Kasumi-1 (cell line): ENCODE measurements at regions not wholly inside any gene's neighbourhood (a gene's known extent, or its start where the extent isn't known, plus 50 kb on each side); places are given as distances from the start of the nearest gene placed in this dataset.

Source experiments
- DNase-seq, 2 experiments: peaks; one replicate each; lab custom pipeline; 2025; lab: John Stamatoyannopoulos, UW

DNA sequence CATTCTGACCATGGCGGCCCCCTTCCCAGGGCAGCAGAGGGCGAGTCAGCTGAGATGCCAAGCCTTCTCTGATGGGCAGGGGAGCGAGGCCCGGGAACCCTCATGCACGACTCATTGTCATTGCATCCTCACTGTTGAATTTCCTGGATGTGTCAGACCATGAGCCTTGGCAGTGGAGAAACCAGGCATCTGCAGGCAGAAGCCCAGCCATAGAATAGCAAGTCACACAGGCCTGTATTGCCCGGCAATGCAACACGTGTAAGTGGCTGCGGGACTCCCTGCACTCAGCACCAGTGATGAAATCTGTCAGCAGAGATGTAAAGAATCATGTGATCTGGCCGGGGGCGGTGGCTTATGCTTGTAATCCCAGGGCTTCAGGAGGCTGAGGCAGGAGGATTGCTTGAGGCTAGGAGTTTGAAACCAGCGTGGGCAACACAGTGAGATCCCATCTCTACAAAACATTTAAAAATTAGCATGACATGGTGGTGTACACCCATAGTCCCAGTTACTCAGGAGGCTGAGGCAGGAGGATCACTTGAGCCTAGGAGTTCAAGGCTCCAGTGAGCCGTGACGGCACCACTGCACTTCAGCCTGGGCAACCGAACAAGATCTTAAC lies 199.7 kb downstream of the KATNAL1 start:
- DNase-seq = peak in 1 of 2 experiments; percentile 19

GRCh38 chr13:30107121-30107520 lies 200.2 kb downstream of the KATNAL1 start:
- DNase-seq = peak; percentile 41

GRCh38 chr13:30105381-30105780 lies 202.0 kb downstream of the KATNAL1 start:
- no peak for DNase-seq

DNA sequence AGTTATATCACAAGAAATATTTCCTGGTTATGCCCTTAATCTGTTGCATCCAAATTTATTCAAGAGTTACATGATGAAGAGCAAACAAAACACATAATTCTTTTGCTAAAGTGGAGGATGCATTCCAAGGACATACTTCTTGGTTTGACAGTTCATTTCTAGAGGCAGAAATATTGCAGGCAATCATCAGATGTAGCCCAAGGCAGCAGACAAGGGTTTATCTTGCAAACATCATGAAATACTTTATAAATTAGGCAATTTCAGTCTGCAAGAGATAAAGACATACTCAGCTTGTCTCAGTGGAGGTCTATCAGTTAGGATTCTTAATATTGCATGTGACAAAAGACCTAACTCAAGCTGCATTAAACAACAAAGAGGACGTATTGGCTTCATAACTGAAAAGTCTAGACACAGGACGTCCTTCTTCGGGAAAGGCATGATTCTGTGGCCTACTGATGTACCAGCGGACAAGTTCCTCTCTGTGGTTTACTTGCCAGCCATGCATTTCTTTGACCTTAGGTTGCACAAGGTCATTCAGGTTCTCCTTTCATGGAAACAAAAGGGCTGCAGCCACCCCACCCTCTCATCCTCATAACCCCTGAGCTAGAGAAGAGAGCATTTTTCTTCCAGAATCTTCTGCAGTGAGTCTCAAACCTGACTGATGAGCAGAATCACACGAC lies 204.1 kb downstream of the KATNAL1 start:
- DNase-seq = peak; percentile 1 to 8

- DNase-seq = no peak
These were observed 207.1 kb downstream of the KATNAL1 start for GRCh38 chr13:30100226-30100625.

- DNase-seq = no peak
These were observed 209.7 kb downstream of the KATNAL1 start for GRCh38 chr13:30097701-30098100.

DNA sequence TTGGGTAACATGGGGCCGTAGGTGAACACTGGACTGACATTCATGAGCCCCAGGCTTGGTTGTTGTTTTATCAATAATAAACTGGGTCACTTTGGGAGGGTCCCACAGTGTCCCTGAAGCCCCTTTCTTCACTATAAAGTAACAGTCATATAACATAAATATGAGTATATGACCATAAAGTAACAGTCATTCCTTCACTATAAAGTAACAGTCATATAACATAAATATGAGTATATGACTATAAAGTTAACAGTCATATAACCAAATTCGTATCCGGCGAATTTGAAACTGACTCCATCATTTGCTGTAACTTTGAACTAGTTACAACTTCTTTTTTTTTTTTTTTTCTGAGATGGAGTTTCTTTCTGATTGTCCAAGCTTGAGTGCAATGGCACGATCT lies 210.3 kb downstream of the KATNAL1 start:
- no peak for DNase-seq

DNA sequence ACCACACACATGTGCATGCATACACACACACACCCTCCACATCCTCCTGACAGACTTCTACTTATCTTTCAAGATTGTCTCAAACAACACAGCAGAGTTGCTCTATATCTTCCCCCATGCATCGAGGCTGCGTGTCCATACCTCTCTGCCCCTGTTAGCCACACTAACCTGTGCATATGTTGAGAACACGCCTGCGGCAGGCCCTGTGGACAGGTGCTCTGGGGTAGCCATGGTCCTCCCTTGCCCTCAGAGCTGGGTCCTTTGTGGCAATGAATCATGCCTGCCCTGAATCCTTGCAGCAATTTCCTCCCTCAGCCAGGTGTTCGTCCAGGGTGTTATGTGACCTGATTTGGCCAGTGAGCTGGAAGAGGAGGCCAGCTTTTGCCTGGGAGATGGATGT lies 213.3 kb downstream of the KATNAL1 start:
- no peak for DNase-seq

GRCh38 chr13:30093236-30093635 lies 214.1 kb downstream of the KATNAL1 start:
- no peak for DNase-seq

- no peak for DNase-seq
These were observed 215.7 kb downstream of the KATNAL1 start for GRCh38 chr13:30091691-30092090.

DNA sequence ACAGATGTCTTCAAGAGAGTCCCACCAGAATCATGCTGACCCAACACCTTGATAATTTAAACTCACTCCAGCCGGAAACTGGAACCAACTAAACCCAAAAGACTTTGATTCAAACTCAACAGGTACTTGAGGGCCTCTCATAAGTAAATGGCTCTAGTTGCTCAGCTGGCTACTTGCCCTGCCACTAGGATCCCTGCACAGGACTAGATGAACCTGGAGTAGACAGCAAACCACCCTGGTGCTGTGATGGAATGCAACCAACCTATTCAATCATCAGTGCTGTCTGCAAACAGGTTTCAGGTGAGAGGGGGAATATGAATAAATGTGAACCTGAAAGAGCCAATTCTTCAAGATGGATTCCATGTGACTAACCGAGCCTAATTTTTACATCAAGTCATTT lies 216.3 kb downstream of the KATNAL1 start:
- DNase-seq = no peak

DNA sequence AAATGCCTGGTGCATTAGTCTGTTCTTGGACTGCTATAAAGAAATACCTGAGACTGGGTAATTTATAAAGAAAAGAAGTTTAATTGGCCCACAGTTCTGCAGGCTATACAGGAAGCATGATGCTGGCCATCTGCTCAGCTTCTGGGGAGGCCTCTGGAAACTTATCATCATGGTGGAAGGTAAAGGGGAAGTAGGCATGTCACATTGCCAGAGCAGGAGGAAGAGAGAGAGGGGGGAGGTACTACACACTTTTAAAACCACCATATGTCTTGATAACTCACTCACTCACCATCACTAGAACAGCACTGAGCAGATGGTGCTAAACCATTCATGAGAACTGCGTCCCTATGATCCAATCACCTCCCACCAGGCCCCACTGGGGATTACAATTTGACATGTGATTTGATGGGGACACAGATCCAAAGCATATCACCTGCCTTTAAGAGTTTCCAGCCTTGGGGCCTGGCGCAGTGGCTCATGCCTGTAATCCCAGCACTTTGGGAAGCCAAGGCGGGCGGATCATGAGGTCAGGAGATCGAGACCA lies 219.0 kb downstream of the KATNAL1 start:
- DNase-seq = peak; percentile 54 to 66

DNA sequence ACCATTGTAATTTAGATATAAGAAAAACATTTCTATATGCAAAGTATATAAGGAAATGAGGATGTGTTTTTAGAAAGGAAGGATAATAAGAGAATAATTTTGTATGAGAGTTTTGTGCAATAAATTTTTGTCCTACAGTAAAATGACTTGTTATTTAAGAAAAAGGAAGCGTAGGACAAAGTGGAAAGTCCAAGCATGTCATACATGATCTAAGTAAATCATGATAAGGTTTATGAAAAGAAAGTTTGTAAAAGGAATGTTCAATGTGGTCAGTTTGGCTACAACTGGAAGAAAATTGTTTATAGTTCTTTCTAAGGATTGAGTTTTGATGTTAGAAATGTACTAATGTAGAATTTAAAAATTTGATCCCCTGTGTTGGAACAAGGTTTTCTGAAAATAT lies 222.3 kb downstream of the KATNAL1 start:
- DNase-seq = no peak

DNA sequence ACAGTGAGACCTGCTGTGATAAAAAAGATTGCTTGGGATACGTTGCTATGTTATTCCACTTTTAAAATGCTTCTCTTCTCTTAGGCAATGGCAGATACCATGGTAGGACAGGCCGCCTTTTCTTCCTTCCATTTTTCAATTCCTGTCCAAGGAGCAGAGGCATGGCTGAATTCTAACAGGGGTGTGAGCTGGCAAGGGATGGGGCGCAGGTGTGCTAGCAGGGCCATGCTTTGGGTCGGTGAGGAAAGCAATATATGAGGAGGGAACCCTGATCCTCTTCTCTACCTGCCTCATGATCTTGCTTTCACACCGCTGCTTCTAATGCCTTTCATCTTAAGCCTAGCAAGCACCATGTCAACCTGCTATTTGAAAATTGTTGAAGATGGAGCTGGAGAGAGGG lies 225.0 kb downstream of the KATNAL1 start:
- no peak for DNase-seq

- no peak for DNase-seq
These were observed 226.0 kb downstream of the KATNAL1 start for GRCh38 chr13:30081331-30081730.

- no peak for DNase-seq
These were observed 227.8 kb downstream of the KATNAL1 start for GRCh38 chr13:30079501-30079900.

GRCh38 chr13:30078059-30078458 lies 227.6 kb upstream of the UBL3 start:
- DNase-seq = no peak

GRCh38 chr13:30077240-30077735 lies 226.9 kb upstream of the UBL3 start:
- no peak for DNase-seq

DNA sequence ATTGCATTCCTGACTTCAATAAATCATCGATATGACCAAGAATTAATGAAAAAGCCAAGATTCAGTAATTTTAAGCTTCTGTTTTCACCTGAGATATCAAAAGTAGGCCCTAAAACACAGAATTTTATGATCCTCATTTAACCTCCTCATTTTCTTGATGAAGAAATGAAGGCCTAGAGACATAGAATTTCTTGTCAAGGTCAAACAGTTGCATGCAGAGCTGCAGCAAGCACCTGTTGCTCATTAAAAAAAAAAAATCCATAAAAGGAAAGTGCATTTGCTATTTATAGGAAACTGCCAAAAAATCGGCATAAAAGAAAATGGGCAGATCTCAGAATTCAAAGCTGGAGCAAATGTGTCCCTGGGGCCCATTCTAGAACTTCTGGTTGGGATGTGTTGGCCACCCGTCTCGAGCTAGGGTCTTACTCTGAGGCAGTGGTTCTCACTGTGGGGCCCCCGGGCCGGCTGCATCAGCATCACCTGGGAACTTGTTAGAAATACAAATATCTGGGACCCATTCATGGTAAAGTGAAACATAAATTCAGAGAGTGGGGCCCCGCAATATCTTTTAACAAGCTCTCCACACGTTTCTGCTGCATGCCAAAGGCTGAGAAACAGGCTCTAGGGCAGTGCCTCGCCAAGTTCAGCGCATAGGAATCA lies 224.7 kb upstream of the UBL3 start:
- no peak for DNase-seq

DNA sequence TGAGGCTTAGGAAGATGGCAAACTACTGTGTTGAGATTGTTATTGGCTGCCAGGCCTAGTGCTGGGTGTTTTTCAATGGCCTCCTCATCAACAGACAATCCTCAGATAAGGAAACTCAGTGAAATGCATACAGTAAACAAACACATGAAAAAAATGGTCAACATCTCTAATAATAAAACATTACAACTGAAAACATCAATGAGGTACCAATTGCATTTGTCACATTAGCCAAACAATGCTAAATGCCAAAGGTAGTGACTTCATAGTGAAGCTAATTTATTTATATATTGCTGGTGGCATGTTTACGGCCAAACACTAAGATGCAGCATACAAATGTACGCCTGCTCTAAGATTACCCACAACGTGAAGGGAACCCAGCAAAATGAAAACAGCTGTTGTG lies 224.0 kb upstream of the UBL3 start:
- DNase-seq = no peak

- DNase-seq = no peak
These were observed 222.4 kb upstream of the UBL3 start for GRCh38 chr13:30072818-30073186.

GRCh38 chr13:30071969-30072817 lies 221.8 kb upstream of the UBL3 start:
- no peak for DNase-seq
